ENCODE measurements at regions not wholly inside any gene's neighbourhood (a gene's known extent, or its start where the extent isn't known, plus 50 kb on each side); places are given as distances from the start of the nearest gene placed in this dataset.

- H3K27me3 Mint-ChIP-seq (ENCODE audit: low read depth) = no peaks in the 10 kb centered on the region
- Histone ChIP-seq H3K79me1 (ENCODE audit: insufficient read depth, low read depth, low read length, poor library complexity, severe bottlenecking) (no peaks in the 10 kb centered on the region), H3K4me2 (ENCODE audit: insufficient read depth, insufficient read length, low read length) (no peak overlapping the region), H2BK5ac (ENCODE audit: insufficient read length, low read length) (no peak overlapping the region), H3K23ac (ENCODE audit: insufficient read length, low read depth, low read length) (no peak overlapping the region), H2AFZ (ENCODE audit: low read length) (no peak overlapping the region), H3K79me2 (ENCODE audit: insufficient read depth, low read length) (no peaks in the 10 kb centered on the region), H3K56ac (ENCODE audit: insufficient read length, low read depth, low read length) (no peak overlapping the region), H3K27me3 (ENCODE audit: insufficient read depth, low read length) (no peaks in the 10 kb centered on the region), H2BK15ac (ENCODE audit: low read depth, low read length) (no peak overlapping the region), H2BK12ac (ENCODE audit: insufficient read length, low read depth, low read length) (no peak overlapping the region), H4K5ac (ENCODE audit: insufficient read length, low read depth, low read length) (no peak overlapping the region), H3K9me3 (ENCODE audit: control insufficient read depth, low read depth, low read length) (no peaks in the 10 kb centered on the region), H2BK120ac (ENCODE audit: low read depth, low read length, poor library complexity, severe bottlenecking) (no peak overlapping the region), H4K20me1 (ENCODE audit: control insufficient read depth, insufficient read depth, insufficient read length) (no peaks in the 10 kb centered on the region), H3K18ac (ENCODE audit: insufficient read length, low read depth, low read length) (no peak overlapping the region), H3K23me2 (ENCODE audit: insufficient read length, low read depth, low read length, poor library complexity, severe bottlenecking) (no peaks in the 10 kb centered on the region), H3K9ac (ENCODE audit: extremely low read depth, insufficient read length, low read length) (no peak overlapping the region), H3K4ac (ENCODE audit: low read depth, low read length) (no peak overlapping the region), H4K8ac (replicated peaks; ENCODE audit: insufficient read length, low read depth, low read length) (no peak overlapping the region), H3K14ac (ENCODE audit: insufficient read depth, low read length) (no peak overlapping the region), H3K4me1 (ENCODE audit: insufficient read depth, low read length) (no peaks in the 10 kb centered on the region), H3K27ac (ENCODE audit: insufficient read length, low read depth, low read length) (no peak overlapping the region), H3T11ph (ENCODE audit: low read length) (no peak overlapping the region), H4K91ac (ENCODE audit: insufficient read length, low read depth, low read length) (no peak overlapping the region), H2BK20ac (ENCODE audit: low read depth, low read length, poor library complexity, severe bottlenecking) (no peak overlapping the region), H2AK5ac (ENCODE audit: insufficient read length, low read length) (no peak overlapping the region)
- H3K9me3 Mint-ChIP-seq = no peaks in the 10 kb centered on the region
- H3K36me3 Mint-ChIP-seq (ENCODE audit: insufficient read depth in 1 of 3, low read depth in 3 of 3) = no peaks in the 10 kb centered on the region
- no CpG with 5 or more reads among the region's 3 CpGs for WGBS (ENCODE audit: extremely low coverage, insufficient read length, low lambda C conversion rate)
- DNase-seq = no peak
- no peak overlapping the region for H3K27ac Mint-ChIP-seq
- TF ChIP-seq, protein P1, sequence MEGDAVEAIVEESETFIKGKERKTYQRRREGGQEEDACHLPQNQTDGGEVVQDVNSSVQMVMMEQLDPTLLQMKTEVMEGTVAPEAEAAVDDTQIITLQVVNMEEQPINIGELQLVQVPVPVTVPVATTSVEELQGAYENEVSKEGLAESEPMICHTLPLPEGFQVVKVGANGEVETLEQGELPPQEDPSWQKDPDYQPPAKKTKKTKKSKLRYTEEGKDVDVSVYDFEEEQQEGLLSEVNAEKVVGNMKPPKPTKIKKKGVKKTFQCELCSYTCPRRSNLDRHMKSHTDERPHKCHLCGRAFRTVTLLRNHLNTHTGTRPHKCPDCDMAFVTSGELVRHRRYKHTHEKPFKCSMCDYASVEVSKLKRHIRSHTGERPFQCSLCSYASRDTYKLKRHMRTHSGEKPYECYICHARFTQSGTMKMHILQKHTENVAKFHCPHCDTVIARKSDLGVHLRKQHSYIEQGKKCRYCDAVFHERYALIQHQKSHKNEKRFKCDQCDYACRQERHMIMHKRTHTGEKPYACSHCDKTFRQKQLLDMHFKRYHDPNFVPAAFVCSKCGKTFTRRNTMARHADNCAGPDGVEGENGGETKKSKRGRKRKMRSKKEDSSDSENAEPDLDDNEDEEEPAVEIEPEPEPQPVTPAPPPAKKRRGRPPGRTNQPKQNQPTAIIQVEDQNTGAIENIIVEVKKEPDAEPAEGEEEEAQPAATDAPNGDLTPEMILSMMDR (conservative IDR thresholded peaks at IDR 0.05) = no peak
- no peaks in the 10 kb centered on the region for H3K4me1 Mint-ChIP-seq
- no peak overlapping the region for H3K4me3 Mint-ChIP-seq
These were observed 65.2 kb downstream of the POU3F3 start for GRCh38 chr2:104919127-104919526.
